SK-N-SH (cell line): ENCODE measurements at regions not wholly inside any gene's neighbourhood (a gene's known extent, or its start where the extent isn't known, plus 50 kb on each side); places are given as distances from the start of the nearest gene placed in this dataset.

Source experiments
- CTCF ChIP-seq: fragments of 200-600 bp; sonication (generic); IDR thresholded peaks from 2 replicates; pipeline ENCODE4 v1.6.1; 2017; ENCODE audit warnings: antibody characterized with exemption, mild to moderate bottlenecking, moderate library complexity
- FOXJ3 ChIP-seq: sonication (generic); formaldehyde crosslinking; IDR thresholded peaks from 2 replicates; pipeline ENCODE4 v1.5.1; 2020; ENCODE audit warnings: mild to moderate bottlenecking, missing genetic modification reagents
- GABPA ChIP-seq: IDR thresholded peaks from 2 replicates; pipeline ENCODE4 v1.4.0; 2012; ENCODE audit warnings: low read depth, mild to moderate bottlenecking
- RAD21 ChIP-seq: IDR thresholded peaks from 2 replicates; pipeline ENCODE4 v1.6.1; 2012; ENCODE audit warnings: mild to moderate bottlenecking, low read length
- RFX5 ChIP-seq: IDR thresholded peaks from 2 replicates; pipeline ENCODE4 v1.6.1; 2012; ENCODE audit warnings: mild to moderate bottlenecking, improper control_type of control experiment, low read length
- TEAD4 ChIP-seq: IDR thresholded peaks from 2 replicates; pipeline ENCODE4 v1.4.0; 2012; ENCODE audit warnings: mild to moderate bottlenecking, borderline replicate concordance; ENCODE audit not compliant: insufficient read depth
- USF1 ChIP-seq: IDR thresholded peaks from 2 replicates; pipeline ENCODE4 v1.4.0; 2012; ENCODE audit warnings: low read depth, borderline replicate concordance
- YY1 ChIP-seq: IDR thresholded peaks from 2 replicates; pipeline ENCODE4 v1.4.0; 2012; ENCODE audit warnings: low read depth, mild to moderate bottlenecking
- TF ChIP-seq, protein P1 (sequence below): IDR thresholded peaks from 2 replicates; pipeline ENCODE4 v1.4.0; 2012; ENCODE audit warnings: low read depth

- no peak for TF ChIP-seq CTCF
- no peak for TF ChIP-seq USF1
- TF ChIP-seq TEAD4: no peak
- TF ChIP-seq GABPA: no peak
- no peak for TF ChIP-seq FOXJ3 (CRISPR knock-in tag)
- TF ChIP-seq YY1: no peak
- TF ChIP-seq RAD21: no peak
- TF ChIP-seq, protein P1, sequence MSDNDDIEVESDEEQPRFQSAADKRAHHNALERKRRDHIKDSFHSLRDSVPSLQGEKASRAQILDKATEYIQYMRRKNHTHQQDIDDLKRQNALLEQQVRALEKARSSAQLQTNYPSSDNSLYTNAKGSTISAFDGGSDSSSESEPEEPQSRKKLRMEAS: no peak
- no peak for TF ChIP-seq RFX5
Observed at GRCh38 chr17:54220829-54221228, 398.1 kb downstream of the KIF2B start.
